B cell (primary cell): ENCODE measurements at regions not wholly inside any gene's neighbourhood (a gene's known extent, or its start where the extent isn't known, plus 50 kb on each side); places are given as distances from the start of the nearest gene placed in this dataset.

ENCODE experiments used
- ATAC-seq: fragments of 200-7000 bp; cut with Tn5 transposase; one replicate; pipeline ENCODE4 v1.10.0; 2021; ENCODE audit warnings: low read depth, mild to moderate bottlenecking, moderate number of reproducible peaks, moderate library complexity
- CTCF ChIA-PET: fragments of 350-600 bp; sonication (Branson Sonifier 250); formaldehyde crosslinking; loops from one replicate; lab custom pipeline; 2021; ENCODE audit warnings: antibody characterized with exemption, inconsistent platforms; lab: Charles Lee
- POLR2A ChIA-PET: fragments of 350-600 bp; sonication (Branson Sonifier 250); formaldehyde crosslinking; loops from one replicate; lab custom pipeline; 2021; ENCODE audit warnings: antibody characterized with exemption; lab: Charles Lee
- DNase-seq: peaks from one replicate; pipeline ENCODE4 v3.0.0; 2013
- H2AFZ ChIP-seq: 2 replicates; pipeline ENCODE4 v1.6.1; 2012; ENCODE audit warnings: mild to moderate bottlenecking, low read depth, low read length; ENCODE audit not compliant: insufficient read depth, poor library complexity, severe bottlenecking
- H3K27ac ChIP-seq, 2 donors: 1 replicate in 1 of 2; 2 replicates in 1 of 2; pipeline ENCODE4 v1.5.1; 2012 to 2013; ENCODE audit warnings: low read length in 2 of 2, mild to moderate bottlenecking in 2 of 2, moderate library complexity in 1 of 2
- H3K27me3 ChIP-seq, 4 experiments: fragments of 200-600 bp in 1 of 4; sonication (generic) in 1 of 4; replicated peaks in 1 of 4; 1 replicate in 2 of 4; 2 replicates in 2 of 4; pipeline versions ENCODE4 v1.6.1 to v1.7.0; 2013 to 2016; ENCODE audit warnings: low read length in 3 of 4, mild to moderate bottlenecking in 2 of 4, mixed read lengths in 1 of 4, moderate library complexity in 1 of 4; ENCODE audit not compliant: insufficient read depth in 4 of 4, control insufficient read depth in 3 of 4; ENCODE audit errors: control extremely low read depth in 1 of 4
- H3K36me3 ChIP-seq, 2 experiments: replicated peaks in 1 of 2; 1 replicate in 1 of 2; 2 replicates in 1 of 2; pipeline versions ENCODE4 v1.6.1 to v1.7.1; 2013; ENCODE audit warnings: low read length in 1 of 2; ENCODE audit not compliant: insufficient read depth in 2 of 2, control insufficient read depth in 1 of 2; ENCODE audit errors: control extremely low read depth in 1 of 2, extremely low read depth in 1 of 2
- H3K4me1 ChIP-seq, 2 donors: fragments of 200-600 bp in 1 of 2; sonication (generic) in 1 of 2; 1 replicate in 1 of 2; 2 replicates in 1 of 2; pipeline versions ENCODE4 v1.5.1 to v1.6.1; 2013 to 2017; ENCODE audit warnings: low read length in 2 of 2; ENCODE audit not compliant: control insufficient read depth in 2 of 2, insufficient read depth in 2 of 2
- H3K4me2 ChIP-seq: replicated peaks from 2 replicates; pipeline ENCODE3; 2012; ENCODE audit warnings: mild to moderate bottlenecking, low read depth, low read length; ENCODE audit not compliant: poor library complexity, severe bottlenecking
- H3K4me3 ChIP-seq, 5 experiments: fragments of 200-600 bp in 1 of 5; sonication (generic) in 1 of 5; 1 replicate in 3 of 5; 2 replicates in 2 of 5; pipeline versions ENCODE4 v1.5.1 to v1.7.0; 2011 to 2016; ENCODE audit warnings: low read length in 4 of 5, mild to moderate bottlenecking in 4 of 5, low read depth in 2 of 5, control low read depth in 1 of 5, moderate library complexity in 1 of 5; ENCODE audit not compliant: insufficient read depth in 1 of 5; ENCODE audit errors: control extremely low read depth in 1 of 5, extremely low read depth in 1 of 5
- H3K79me2 ChIP-seq: fragments of 200-600 bp; sonication (generic); one replicate; pipeline ENCODE4 v1.6.0; 2016; ENCODE audit warnings: low read length; ENCODE audit not compliant: control insufficient read depth, insufficient read depth
- H3K9ac ChIP-seq: fragments of 200-600 bp; sonication (generic); 2 replicates; pipeline ENCODE4 v1.6.1; 2017; ENCODE audit warnings: mild to moderate bottlenecking, low read length, moderate library complexity
- H3K9me3 ChIP-seq, 3 donors: one replicate each; pipeline versions ENCODE4 v1.6.1 to v1.7.1; 2013; ENCODE audit warnings: low read length in 2 of 3; ENCODE audit not compliant: control insufficient read depth in 2 of 3, insufficient read depth in 1 of 3; ENCODE audit errors: control extremely low read depth in 1 of 3
- H4K20me1 ChIP-seq: 2 replicates; pipeline ENCODE4 v1.6.0; 2012; ENCODE audit warnings: mild to moderate bottlenecking, low read length; ENCODE audit not compliant: insufficient read depth, control insufficient read depth, poor library complexity, severe bottlenecking
- H3K27ac Mint-ChIP-seq: one replicate; pipeline ENCODE4 v1.8.0; 2021; ENCODE audit warnings: mixed read lengths
- H3K27me3 Mint-ChIP-seq: one replicate; pipeline ENCODE4 v1.8.0; 2021; ENCODE audit warnings: mixed read lengths
- H3K4me1 Mint-ChIP-seq: one replicate; pipeline ENCODE4 v1.8.0; 2021; ENCODE audit warnings: mixed read lengths
- H3K4me3 Mint-ChIP-seq: one replicate; pipeline ENCODE4 v1.8.0; 2021; ENCODE audit warnings: mixed read lengths
- H3K9me3 Mint-ChIP-seq: one replicate; pipeline ENCODE4 v1.8.0; 2022; ENCODE audit warnings: mixed read lengths; ENCODE audit not compliant: insufficient read depth
- CTCF ChIP-seq: fragments of 200-600 bp; IDR thresholded peaks from one replicate; pipeline ENCODE4 v1.8.0; 2022; ENCODE audit warnings: antibody characterized with exemption, mild to moderate bottlenecking
- EZH2 ChIP-seq: IDR thresholded peaks from 2 replicates; pipeline ENCODE4 v1.6.1; 2012; ENCODE audit warnings: borderline replicate concordance, low read depth, mild to moderate bottlenecking, moderate library complexity, low read length; ENCODE audit not compliant: insufficient read depth, poor library complexity, severe bottlenecking
- WGBS: methylation state at CpG from one replicate; pipeline ENCODE4 v1.1.5; 2013; ENCODE audit warnings: missing lambda C conversion rate; ENCODE audit not compliant: insufficient coverage; 5-methylcytosine and 5-hydroxymethylcytosine counted together
- intact Hi-C: fragments of 100-400 bp; cut with micrococcal nuclease; formaldehyde crosslinking; loops from one replicate; pipeline ENCODE4 v1.10.0; 2022

- 17% methylated on average over 1 of the region's 7 CpGs for WGBS
- TF ChIP-seq CTCF (peak; percentile 36), EZH2 (no peak)
- Histone ChIP-seq H3K4me3 (no peak overlapping the region), H3K27ac (no peak overlapping the region), H3K4me1 (no peaks in the 10 kb centered on the region), H3K4me2 (no peak overlapping the region), H4K20me1 (no peaks in the 10 kb centered on the region), H2AFZ (no peak overlapping the region), H3K27me3 (no peaks in the 10 kb centered on the region), H3K79me2 (no peaks in the 10 kb centered on the region), H3K9ac (no peak overlapping the region), H3K36me3 (no peaks in the 10 kb centered on the region), H3K9me3 (no peaks in the 10 kb centered on the region)
- ATAC-seq (no peak), DNase-seq (peak; percentile 18)
- Mint-ChIP-seq H3K27ac (no peak overlapping the region), H3K27me3 (no peaks in the 10 kb centered on the region), H3K4me3 (no peak overlapping the region), H3K4me1 (no peaks in the 10 kb centered on the region), H3K9me3 (no peaks in the 10 kb centered on the region)
- intact Hi-C loops, result no loop called here
- ChIA-PET CTCF (interaction anchor here (1.4 to 1.8 kb wide), 2 partner anchors 11 to 193 kb away, joined by 3 to 7 read pairs; no protein-coding TSS in a partner anchor), POLR2A (no interaction called here)
These were observed 127.9 kb downstream of the ST8SIA2 start for GRCh38 chr15:92521624-92522008.

- Histone ChIP-seq H3K4me1 (no peaks in the 10 kb centered on the region), H3K79me2 (no peaks in the 10 kb centered on the region), H3K36me3 (no peaks in the 10 kb centered on the region), H3K27me3 (no peaks in the 10 kb centered on the region), H3K4me3 (no peak overlapping the region), H2AFZ (no peak overlapping the region), H4K20me1 (no peaks in the 10 kb centered on the region), H3K9ac (no peak overlapping the region), H3K9me3 (no peaks in the 10 kb centered on the region), H3K4me2 (no peak overlapping the region), H3K27ac (no peak overlapping the region)
- Mint-ChIP-seq H3K9me3 (no peaks in the 10 kb centered on the region), H3K4me1 (no peaks in the 10 kb centered on the region), H3K27me3 (no peaks in the 10 kb centered on the region), H3K4me3 (no peak overlapping the region), H3K27ac (no peak overlapping the region)
- ATAC-seq (no peak), DNase-seq (no peak)
- intact Hi-C loops, result no loop called here
- no CpG with 5 or more reads among the region's 2 CpGs for WGBS
- CTCF ChIA-PET, result interaction anchor here (1.8 kb wide), 1 partner anchor 194 kb away, joined by 7 read pairs; no protein-coding TSS in a partner anchor
- POLR2A ChIA-PET, result no interaction called here
- no peak for TF ChIP-seq EZH2
- no peak for TF ChIP-seq CTCF
These were observed 127.4 kb downstream of the ST8SIA2 start for GRCh38 chr15:92520914-92521623.
